MM.1S (cell line): ENCODE measurements at regions not wholly inside any gene's neighbourhood (a gene's known extent, or its start where the extent isn't known, plus 50 kb on each side); places are given as distances from the start of the nearest gene placed in this dataset.

Source experiments
- DNase-seq: peaks from one replicate; pipeline ENCODE4 v3.0.0-alpha.2; 2015
- H2AFZ ChIP-seq: fragments of 300-600 bp; sonication (generic); 2 replicates; pipeline ENCODE4 v1.6.0; 2016; ENCODE audit warnings: antibody characterized with exemption, low read length
- H3F3A ChIP-seq: fragments of 300-600 bp; sonication (generic); 2 replicates; pipeline ENCODE4 v1.6.1; 2016; ENCODE audit warnings: mild to moderate bottlenecking, antibody characterized with exemption, low read length, moderate library complexity, mixed read lengths; ENCODE audit not compliant: insufficient read depth
- H3K27ac ChIP-seq: fragments of 300-600 bp; sonication (generic); 2 replicates; pipeline ENCODE4 v1.5.1; 2016; ENCODE audit warnings: mild to moderate bottlenecking, low read length
- H3K27me3 ChIP-seq: fragments of 300-600 bp; sonication (generic); replicated peaks from 2 replicates; pipeline ENCODE4 v1.6.0; 2016; ENCODE audit warnings: low read length; ENCODE audit not compliant: insufficient read depth
- H3K36me3 ChIP-seq: fragments of 300-600 bp; sonication (generic); replicated peaks from 2 replicates; pipeline ENCODE4 v1.6.1; 2016; ENCODE audit warnings: mild to moderate bottlenecking, low read length, mixed read lengths; ENCODE audit not compliant: insufficient read depth
- H3K4me1 ChIP-seq: fragments of 300-600 bp; sonication (generic); 2 replicates; pipeline ENCODE4 v1.6.1; 2016; ENCODE audit warnings: low read length, mixed read lengths
- H3K4me2 ChIP-seq: fragments of 300-600 bp; sonication (generic); 2 replicates; pipeline ENCODE4 v1.6.0; 2016; ENCODE audit warnings: low read depth, low read length
- H3K4me3 ChIP-seq: fragments of 300-600 bp; sonication (generic); 2 replicates; pipeline ENCODE4 v1.5.1; 2016; ENCODE audit warnings: low read length, mixed read lengths
- H3K79me2 ChIP-seq: fragments of 300-600 bp; sonication (generic); 2 replicates; pipeline ENCODE4 v1.6.1; 2016; ENCODE audit warnings: mixed run types, low read length, mixed read lengths
- H3K9ac ChIP-seq: fragments of 300-600 bp; sonication (generic); 2 replicates; pipeline ENCODE4 v1.6.1; 2016; ENCODE audit warnings: low read length, mixed read lengths
- H3K9me2 ChIP-seq: fragments of 300-600 bp; sonication (generic); replicated peaks from 2 replicates; pipeline ENCODE4 v1.6.1; 2016; ENCODE audit warnings: mild to moderate bottlenecking, low read length, mixed read lengths; ENCODE audit not compliant: insufficient read depth
- H3K9me3 ChIP-seq: fragments of 300-600 bp; sonication (generic); replicated peaks from 2 replicates; pipeline ENCODE4 v1.6.1; 2016; ENCODE audit warnings: mild to moderate bottlenecking, low read length, mixed read lengths; ENCODE audit not compliant: insufficient read depth
- H4K20me1 ChIP-seq: fragments of 300-600 bp; sonication (generic); 2 replicates; pipeline ENCODE4 v1.6.1; 2016; ENCODE audit warnings: mild to moderate bottlenecking, low read length, moderate library complexity, mixed read lengths; ENCODE audit not compliant: insufficient read depth
- EZH2 ChIP-seq: fragments of 300-600 bp; sonication (generic); optimal IDR thresholded peaks from 2 replicates; pipeline ENCODE3; 2017; ENCODE audit warnings: low read depth, mild to moderate bottlenecking, antibody characterized with exemption, low read length, mixed read lengths
- EZH2phosphoT487 ChIP-seq: fragments of 300-600 bp; sonication (generic); IDR thresholded peaks from 2 replicates; pipeline ENCODE4 v1.6.1; 2018; ENCODE audit warnings: antibody characterized with exemption, low read length
- TF ChIP-seq, protein P1 (sequence below): fragments of 300-600 bp; sonication (generic); IDR thresholded peaks from 2 replicates; pipeline ENCODE4 v1.5.1; 2016; ENCODE audit warnings: antibody characterized with exemption, low read length, mixed read lengths

DNA sequence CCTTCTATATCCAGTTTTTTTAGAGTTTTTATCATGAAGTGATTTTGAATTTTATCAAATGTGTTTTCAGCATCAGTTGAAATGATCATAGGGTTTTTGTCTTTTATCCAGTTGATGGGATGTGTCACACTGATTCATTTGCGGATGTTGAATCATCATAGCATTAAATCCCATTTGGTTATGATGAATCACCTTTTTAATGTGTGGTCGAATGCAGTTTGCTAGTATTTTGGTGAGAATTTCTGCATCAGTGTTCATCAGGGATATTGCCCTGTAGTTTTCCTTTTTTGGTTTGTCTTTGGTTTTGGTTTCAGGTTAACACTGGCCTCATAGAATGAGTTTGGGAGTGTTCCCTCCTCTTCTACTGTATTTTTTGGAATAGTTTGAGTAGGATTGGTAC lies 80.3 kb downstream of the DIRAS3 start:
- H3K9me3 ChIP-seq, result no peaks in the 10 kb centered on the region
- no peak overlapping the region for H2AFZ ChIP-seq
- TF ChIP-seq, protein P1, sequence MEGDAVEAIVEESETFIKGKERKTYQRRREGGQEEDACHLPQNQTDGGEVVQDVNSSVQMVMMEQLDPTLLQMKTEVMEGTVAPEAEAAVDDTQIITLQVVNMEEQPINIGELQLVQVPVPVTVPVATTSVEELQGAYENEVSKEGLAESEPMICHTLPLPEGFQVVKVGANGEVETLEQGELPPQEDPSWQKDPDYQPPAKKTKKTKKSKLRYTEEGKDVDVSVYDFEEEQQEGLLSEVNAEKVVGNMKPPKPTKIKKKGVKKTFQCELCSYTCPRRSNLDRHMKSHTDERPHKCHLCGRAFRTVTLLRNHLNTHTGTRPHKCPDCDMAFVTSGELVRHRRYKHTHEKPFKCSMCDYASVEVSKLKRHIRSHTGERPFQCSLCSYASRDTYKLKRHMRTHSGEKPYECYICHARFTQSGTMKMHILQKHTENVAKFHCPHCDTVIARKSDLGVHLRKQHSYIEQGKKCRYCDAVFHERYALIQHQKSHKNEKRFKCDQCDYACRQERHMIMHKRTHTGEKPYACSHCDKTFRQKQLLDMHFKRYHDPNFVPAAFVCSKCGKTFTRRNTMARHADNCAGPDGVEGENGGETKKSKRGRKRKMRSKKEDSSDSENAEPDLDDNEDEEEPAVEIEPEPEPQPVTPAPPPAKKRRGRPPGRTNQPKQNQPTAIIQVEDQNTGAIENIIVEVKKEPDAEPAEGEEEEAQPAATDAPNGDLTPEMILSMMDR, result no peak
- H3K4me3 ChIP-seq, result no peak overlapping the region
- no peak overlapping the region for H3K4me2 ChIP-seq
- H4K20me1 ChIP-seq, result no peaks in the 10 kb centered on the region
- no peaks in the 10 kb centered on the region for H3K4me1 ChIP-seq
- H3K27ac ChIP-seq, result no peak overlapping the region
- no peaks in the 10 kb centered on the region for H3K79me2 ChIP-seq
- no peak for DNase-seq
- no peaks in the 10 kb centered on the region for H3K9me2 ChIP-seq
- no peaks in the 10 kb centered on the region for H3K27me3 ChIP-seq
- no peaks in the 10 kb centered on the region for H3F3A ChIP-seq
- no peak overlapping the region for H3K9ac ChIP-seq
- H3K36me3 ChIP-seq, result no peaks in the 10 kb centered on the region

DNA sequence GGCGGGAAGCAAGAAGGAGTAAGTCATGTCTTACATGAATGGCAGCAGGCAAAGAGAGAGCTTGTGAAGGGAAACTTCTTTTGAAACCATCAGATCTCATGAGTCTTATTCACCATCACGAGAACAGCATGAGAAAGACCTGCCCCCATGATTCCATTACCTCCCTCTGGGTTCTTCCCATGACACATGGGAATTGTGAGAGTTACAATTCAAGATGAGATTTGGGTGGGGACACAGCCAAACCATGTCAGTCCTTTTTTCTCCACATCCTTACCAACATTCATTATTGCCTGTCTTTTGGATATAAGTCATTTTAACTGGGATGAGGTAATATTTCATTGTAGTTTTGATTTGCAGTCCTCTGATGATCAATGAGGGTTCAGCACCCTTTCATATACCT lies 81.0 kb downstream of the DIRAS3 start:
- H3K4me3 ChIP-seq, result no peak overlapping the region
- no peaks in the 10 kb centered on the region for H3K36me3 ChIP-seq
- no peaks in the 10 kb centered on the region for H4K20me1 ChIP-seq
- no peaks in the 10 kb centered on the region for H3K4me1 ChIP-seq
- no peaks in the 10 kb centered on the region for H3F3A ChIP-seq
- no peak overlapping the region for H2AFZ ChIP-seq
- H3K4me2 ChIP-seq, result no peak overlapping the region
- H3K9me2 ChIP-seq, result no peaks in the 10 kb centered on the region
- no peaks in the 10 kb centered on the region for H3K79me2 ChIP-seq
- DNase-seq, result no peak
- H3K27ac ChIP-seq, result no peak overlapping the region
- no peaks in the 10 kb centered on the region for H3K9me3 ChIP-seq
- no peak overlapping the region for H3K9ac ChIP-seq
- TF ChIP-seq EZH2 (no peak), EZH2phosphoT487 (no peak)
- TF ChIP-seq, protein P1, result no peak
- no peaks in the 10 kb centered on the region for H3K27me3 ChIP-seq

DNA sequence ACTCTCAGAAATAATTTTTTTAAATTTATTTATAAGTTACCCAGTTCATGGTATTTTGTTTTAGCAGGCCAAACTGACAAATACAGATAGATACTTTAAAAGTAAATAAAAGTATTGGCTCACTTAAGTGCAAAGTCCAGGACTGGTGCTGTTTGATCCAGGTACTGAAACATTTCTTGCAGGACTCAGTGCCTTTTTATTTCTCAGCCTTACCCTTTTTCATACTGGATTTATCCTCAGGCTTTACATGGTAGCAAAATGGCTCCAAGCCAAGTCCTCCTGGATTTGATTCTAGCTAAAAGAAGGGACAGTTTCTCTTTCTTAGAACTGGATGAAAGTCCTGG lies 83.8 kb downstream of the DIRAS3 start:
- Histone ChIP-seq H3K9me2 (no peaks in the 10 kb centered on the region), H3K4me2 (no peak overlapping the region), H3K9me3 (no peaks in the 10 kb centered on the region), H3K4me1 (no peaks in the 10 kb centered on the region), H2AFZ (no peak overlapping the region), H3K79me2 (no peaks in the 10 kb centered on the region), H4K20me1 (no peaks in the 10 kb centered on the region), H3F3A (no peaks in the 10 kb centered on the region), H3K4me3 (no peak overlapping the region), H3K36me3 (no peaks in the 10 kb centered on the region), H3K27me3 (no peaks in the 10 kb centered on the region), H3K9ac (no peak overlapping the region), H3K27ac (no peak overlapping the region)
- TF ChIP-seq EZH2phosphoT487 (no peak), EZH2 (no peak)
- TF ChIP-seq, protein P1, result no peak
- DNase-seq, result no peak
